Heart left ventricle (tissue), 16 donors: ENCODE measurements at regions not wholly inside any gene's neighbourhood (a gene's known extent, or its start where the extent isn't known, plus 50 kb on each side); places are given as distances from the start of the nearest gene placed in this dataset.
"Not testable (repeated sequence)": the region's sequence is repeated elsewhere in the genome, so short reads cannot be mapped to it uniquely, and the experiment has no call there.

Experiments
- ATAC-seq, 4 donors: fragments of 200-7000 bp; cut with Tn5 transposase; one replicate each; pipeline ENCODE4 v1.9.1; 2020 to 2022; ENCODE audit warnings: moderate library complexity in 4 of 4, mild to moderate bottlenecking in 3 of 4, moderate number of reproducible peaks in 1 of 4
- DNase-seq, 5 donors: peaks; one replicate each; pipeline ENCODE4 v3.0.0-alpha.2; 2020
- H3K27ac ChIP-seq, 12 donors: fragments of 200-600 bp; sonication (generic) in 4 of 12; one replicate each; pipeline versions ENCODE4 v1.5.0 to v1.8.0; 2016 to 2022; ENCODE audit warnings: mild to moderate bottlenecking in 2 of 12
- H3K27me3 ChIP-seq, 9 donors: fragments of 200-600 bp; sonication (generic) in 2 of 9; one replicate each; pipeline versions ENCODE4 v1.5.1 to v1.8.0; 2016 to 2022; ENCODE audit warnings: mild to moderate bottlenecking in 3 of 9
- H3K36me3 ChIP-seq, 9 donors: fragments of 200-600 bp; sonication (generic) in 2 of 9; one replicate each; pipeline versions ENCODE4 v1.5.0 to v1.8.0; 2018 to 2022; ENCODE audit warnings: mild to moderate bottlenecking in 2 of 9
- H3K4me1 ChIP-seq, 12 donors: fragments of 200-600 bp; sonication (generic) in 4 of 12; one replicate each; pipeline versions ENCODE4 v1.5.0 to v1.8.0; 2016 to 2022; ENCODE audit warnings: mild to moderate bottlenecking in 3 of 12
- H3K4me3 ChIP-seq, 12 donors: fragments of 200-600 bp; sonication (generic) in 4 of 12; one replicate each; pipeline versions ENCODE4 v1.5.0 to v1.8.0; 2017 to 2022; ENCODE audit warnings: mild to moderate bottlenecking in 9 of 12, moderate library complexity in 4 of 12
- H3K9me3 ChIP-seq, 12 donors: fragments of 200-600 bp; sonication (generic) in 4 of 12; one replicate each; pipeline versions ENCODE4 v1.5.0 to v1.8.0; 2016 to 2022; ENCODE audit warnings: mild to moderate bottlenecking in 1 of 12
- CTCF ChIP-seq, 12 donors: fragments of 200-600 bp; sonication (generic) in 4 of 12; IDR thresholded peaks; one replicate each; pipeline versions ENCODE4 v1.5.0 to v1.8.0; 2018 to 2022; ENCODE audit warnings: antibody characterized with exemption in 12 of 12, mild to moderate bottlenecking in 5 of 12
- POLR2A ChIP-seq, 2 donors: fragments of 450-650 bp; IDR thresholded peaks; one replicate each; pipeline ENCODE4 v1.6.1; 2017; ENCODE audit warnings: antibody characterized with exemption in 2 of 2, mild to moderate bottlenecking in 2 of 2, moderate library complexity in 2 of 2
- WGBS, 4 donors: extraction: QIAGEN DNeasy Blood & Tissue Kit in 2 of 4; methylation state at CpG; one replicate each; pipeline versions ENCODE4 v1.1.5 to v1.1.7; 2013 to 2018; 5-methylcytosine and 5-hydroxymethylcytosine counted together
- intact Hi-C, 10 donors: fragments of 100-400 bp; cut with DNase I; formaldehyde crosslinking; loops; one replicate each; pipeline versions ENCODE4 v1.11.1 to v1.14.2; 2022
- donor health status: ischemic (EF 13 %, LVEDD 7.1; RV severe dilation, severe dysfunction).
- donor health status: healthy with polysubstance abuse.
- donor health status: DM: no; HTN: yes; CAD: no.
- donor health status: DM: no; HTN: no; CAD: no.
- donor health status: ischemic (EF 25% LVEDD 6.9; RV normal size, moderate dysfunction).
- donor health status: ischemic (EF 25% LVEDD 5.7; RV mildly dilated, moderate dysfunction).
- donor health status: healthy.
- donor health status: DM: yes; HTN: yes; CAD: no.
- donor health status: ischemic (EF 35%, LVEDD 5.7; RV mildly dilated, moderate dysfunction).
- donor health status: nonischemic (EF 11% LVEDD 7.7; RV severe dilation, severe dysfunction).
- donor health status: DM: yes; HTN: yes; CAD: no.
- donor health status: PGD.
- donor health status: ischemic (EF 29% LVEDD 5.4; RV normal size, mild dysfunction).
- donor health status: nonischemic (EF 23%, LVEDD 6.1; RV moderate dilation, normal function).

- H3K4me3 ChIP-seq = no peak overlapping the region
- intact Hi-C loops = no loop called here
- ATAC-seq = no peak
- no peak overlapping the region for H3K27ac ChIP-seq
- WGBS, 4 donors = 83 to 94% (median 88%) methylated on average over 3 of the region's 3 CpGs
- H3K9me3 ChIP-seq = peaks cover 0 to 13% (median 2%) of the 10 kb centered on the region in 12 donors
- TF ChIP-seq POLR2A (IDR thresholded peaks at IDR 0.05) (no peak), CTCF (IDR thresholded peaks at IDR 0.05) (no peak)
- no peaks in the 10 kb centered on the region for H3K27me3 ChIP-seq
- no peaks in the 10 kb centered on the region for H3K36me3 ChIP-seq
- DNase-seq = no peak
- H3K4me1 ChIP-seq = no peaks in the 10 kb centered on the region
Measured at GRCh38 chr14:71770431-71770830, 161.8 kb upstream of the RGS6 start.

- intact Hi-C loops, H3K36me3 ChIP-seq, DNase-seq, ATAC-seq, H3K4me1 ChIP-seq, H3K27me3 ChIP-seq, H3K4me3 ChIP-seq, H3K27ac ChIP-seq: not testable (repeated sequence)
- 82 to 91% (median 89%) methylated on average over 4 of the region's 4 CpGs for WGBS, 4 donors
- H3K9me3 ChIP-seq = peaks cover 0 to 13% (median 2%) of the 10 kb centered on the region in 12 donors
Measured at GRCh38 chr14:71771421-71771820, 160.8 kb upstream of the RGS6 start.

GRCh38 chr14:71771996-71772395, 160.2 kb upstream of the RGS6 start:
- H3K36me3 ChIP-seq, ATAC-seq, H3K27ac ChIP-seq, H3K4me3 ChIP-seq, intact Hi-C loops, H3K27me3 ChIP-seq, H3K4me1 ChIP-seq, DNase-seq: not testable (repeated sequence)
- peaks cover 0 to 13% (median 2%) of the 10 kb centered on the region in 12 donors for H3K9me3 ChIP-seq
- WGBS, 4 donors = 92 to 95% (median 95%) methylated on average over 17 of the region's 17 CpGs

- no peak overlapping the region for H3K4me3 ChIP-seq
- intact Hi-C loops = no loop called here
- H3K27ac ChIP-seq = no peak overlapping the region
- WGBS, 4 donors = 78 to 92% (median 83%) methylated on average over 3 of the region's 3 CpGs
- DNase-seq (no peak), ATAC-seq (no peak)
- peaks cover 0 to 6% (median 0%) of the 10 kb centered on the region in 12 donors for H3K4me1 ChIP-seq
- H3K9me3 ChIP-seq = peaks cover 0 to 13% (median 2%) of the 10 kb centered on the region in 12 donors
- no peaks in the 10 kb centered on the region for H3K36me3 ChIP-seq
- no peak for TF ChIP-seq POLR2A (IDR thresholded peaks at IDR 0.05)
- TF ChIP-seq CTCF (IDR thresholded peaks at IDR 0.05) = no peak
- no peaks in the 10 kb centered on the region for H3K27me3 ChIP-seq
Measured at GRCh38 chr14:71773898-71774481, 158.2 kb upstream of the RGS6 start.

- TF ChIP-seq CTCF (IDR thresholded peaks at IDR 0.05) (no peak), POLR2A (IDR thresholded peaks at IDR 0.05) (no peak)
Measured at GRCh38 chr14:71776471-71777360, 155.5 kb upstream of the RGS6 start.

More at GRCh38 chr14:71776471-71777360, 155.5 kb upstream of the RGS6 start:
- H3K27me3 ChIP-seq = peaks cover 0 to 3% (median 0%) of the 10 kb centered on the region in 9 donors
- intact Hi-C loops = no loop called here
- H3K9me3 ChIP-seq = peaks cover 0 to 10% (median 0%) of the 10 kb centered on the region in 12 donors
- no peaks in the 10 kb centered on the region for H3K36me3 ChIP-seq
- WGBS, 4 donors = 55 to 62% (median 58%) methylated on average over 10 of the region's 10 CpGs
- DNase-seq = no peak
- no peak for ATAC-seq
- H3K27ac ChIP-seq = no peak overlapping the region
- no peak overlapping the region for H3K4me3 ChIP-seq
- peaks cover 0 to 13% (median 0%) of the 10 kb centered on the region in 12 donors for H3K4me1 ChIP-seq
